ENCODE measurements at regions not wholly inside any gene's neighbourhood (a gene's known extent, or its start where the extent isn't known, plus 50 kb on each side); places are given as distances from the start of the nearest gene placed in this dataset.

DNA sequence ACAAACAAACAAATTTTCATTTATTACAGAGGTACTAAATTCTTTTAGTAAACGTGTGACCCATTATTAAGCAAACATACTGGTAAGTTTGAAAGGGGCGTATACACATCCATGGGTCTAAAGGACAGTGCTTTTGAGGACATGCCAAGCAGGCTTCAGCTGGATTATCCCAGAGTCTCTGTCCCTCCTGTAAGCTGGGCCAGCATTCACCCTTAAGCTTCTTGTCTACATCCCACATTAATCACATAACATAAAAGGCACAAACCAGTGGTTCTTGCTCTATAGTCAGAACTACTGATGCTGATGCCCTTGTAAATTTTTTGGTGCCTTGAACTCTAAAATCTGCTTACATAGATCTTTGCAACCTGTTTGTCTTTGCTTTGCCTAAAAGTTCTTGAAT lies 150.8 kb upstream of the BNIP2 start:
- Histone ChIP-seq H3K27ac (no peak overlapping the region), H3K27me3 (no peaks in the 10 kb centered on the region), H3K4me1 (no peaks in the 10 kb centered on the region), H3K9me3 (no peaks in the 10 kb centered on the region), H3K9ac (ENCODE audit: low read depth in 2 of 2, low read length in 2 of 2) (no peak overlapping the region), H3K4me3 (no peak overlapping the region), H3K36me3 (no peaks in the 10 kb centered on the region)
- TF ChIP-seq, protein P1, sequence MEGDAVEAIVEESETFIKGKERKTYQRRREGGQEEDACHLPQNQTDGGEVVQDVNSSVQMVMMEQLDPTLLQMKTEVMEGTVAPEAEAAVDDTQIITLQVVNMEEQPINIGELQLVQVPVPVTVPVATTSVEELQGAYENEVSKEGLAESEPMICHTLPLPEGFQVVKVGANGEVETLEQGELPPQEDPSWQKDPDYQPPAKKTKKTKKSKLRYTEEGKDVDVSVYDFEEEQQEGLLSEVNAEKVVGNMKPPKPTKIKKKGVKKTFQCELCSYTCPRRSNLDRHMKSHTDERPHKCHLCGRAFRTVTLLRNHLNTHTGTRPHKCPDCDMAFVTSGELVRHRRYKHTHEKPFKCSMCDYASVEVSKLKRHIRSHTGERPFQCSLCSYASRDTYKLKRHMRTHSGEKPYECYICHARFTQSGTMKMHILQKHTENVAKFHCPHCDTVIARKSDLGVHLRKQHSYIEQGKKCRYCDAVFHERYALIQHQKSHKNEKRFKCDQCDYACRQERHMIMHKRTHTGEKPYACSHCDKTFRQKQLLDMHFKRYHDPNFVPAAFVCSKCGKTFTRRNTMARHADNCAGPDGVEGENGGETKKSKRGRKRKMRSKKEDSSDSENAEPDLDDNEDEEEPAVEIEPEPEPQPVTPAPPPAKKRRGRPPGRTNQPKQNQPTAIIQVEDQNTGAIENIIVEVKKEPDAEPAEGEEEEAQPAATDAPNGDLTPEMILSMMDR (IDR thresholded peaks at IDR 0.05): no peak
- no peak for DNase-seq
- intact Hi-C loops (cut with DNase I): no loop called here

DNA sequence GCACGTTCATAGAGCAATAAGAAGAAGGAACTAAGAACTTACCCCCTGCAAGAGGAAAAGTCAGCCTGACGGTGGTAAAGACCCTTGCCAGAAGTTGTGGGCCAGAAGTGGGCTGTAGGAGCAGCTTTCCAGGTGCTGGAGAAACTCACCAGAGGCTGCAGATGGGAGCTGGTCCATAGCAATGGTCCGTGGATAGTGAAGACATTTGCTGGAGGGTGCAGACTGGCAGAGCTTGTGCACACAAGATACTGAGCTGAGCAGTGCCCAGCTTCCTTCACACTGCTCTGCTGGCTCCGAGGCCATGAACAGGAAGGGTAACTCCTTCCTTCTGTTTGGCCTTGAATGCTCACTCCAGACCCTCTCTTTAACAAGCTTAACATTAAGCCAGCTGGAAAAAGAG lies 149.8 kb upstream of the BNIP2 start:
- intact Hi-C loops (cut with DNase I): no loop called here
- Histone ChIP-seq H3K9ac (ENCODE audit: low read depth in 2 of 2, low read length in 2 of 2) (no peak overlapping the region), H3K36me3 (no peaks in the 10 kb centered on the region), H3K4me3 (no peak overlapping the region), H3K27ac (no peak overlapping the region), H3K27me3 (no peaks in the 10 kb centered on the region), H3K4me1 (no peaks in the 10 kb centered on the region), H3K9me3 (no peaks in the 10 kb centered on the region)
- TF ChIP-seq, protein P1 (IDR thresholded peaks at IDR 0.05): no peak
- DNase-seq: no peak

DNA sequence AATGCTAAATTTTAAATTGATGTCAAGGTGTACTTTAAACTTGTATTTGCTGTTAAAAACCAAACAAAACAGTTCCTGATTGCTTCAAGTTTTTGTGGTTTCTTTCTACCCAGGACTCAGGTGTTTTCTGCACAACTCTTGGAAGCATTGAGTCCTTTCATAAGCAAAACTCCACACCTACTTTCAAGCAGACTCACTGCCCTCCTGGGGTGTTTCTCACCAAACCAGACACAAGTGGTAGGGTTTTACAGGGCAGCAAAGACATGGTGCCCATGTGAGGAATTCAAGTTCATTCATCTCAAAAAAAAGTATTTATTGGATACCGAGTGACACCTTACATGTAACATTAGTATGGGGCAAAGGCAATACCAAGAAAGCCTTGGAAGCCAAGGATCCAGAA lies 146.7 kb upstream of the BNIP2 start:
- Histone ChIP-seq H3K9me3 (no peaks in the 10 kb centered on the region), H3K4me3 (no peak overlapping the region), H3K9ac (ENCODE audit: low read depth in 2 of 2, low read length in 2 of 2) (no peak overlapping the region), H3K27me3 (no peaks in the 10 kb centered on the region), H3K4me1 (no peaks in the 10 kb centered on the region), H3K27ac (no peak overlapping the region), H3K36me3 (no peaks in the 10 kb centered on the region)
- DNase-seq: no peak
- TF ChIP-seq, protein P1 (IDR thresholded peaks at IDR 0.05): no peak
- intact Hi-C loops (cut with DNase I): no loop called here

DNA sequence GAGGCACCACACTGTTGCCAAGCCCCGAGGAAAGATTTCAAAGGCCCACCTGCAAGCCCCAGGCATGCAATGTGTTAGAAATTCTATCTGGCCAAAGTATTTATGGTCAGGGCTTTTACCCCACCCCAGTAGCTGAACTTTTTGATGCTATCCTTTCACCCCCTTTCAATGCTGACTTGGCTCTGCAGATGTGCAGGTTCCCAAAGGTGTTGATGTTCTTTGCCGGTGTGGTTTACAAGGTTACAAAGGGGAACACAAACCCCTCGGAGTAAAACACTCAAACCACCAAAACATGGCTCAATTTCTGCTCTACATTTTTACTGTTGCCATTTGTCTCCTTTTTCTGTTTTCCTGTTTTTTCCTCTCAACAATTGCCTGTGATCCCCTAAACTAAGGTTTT lies 145.4 kb upstream of the BNIP2 start:
- DNase-seq: no peak

DNA sequence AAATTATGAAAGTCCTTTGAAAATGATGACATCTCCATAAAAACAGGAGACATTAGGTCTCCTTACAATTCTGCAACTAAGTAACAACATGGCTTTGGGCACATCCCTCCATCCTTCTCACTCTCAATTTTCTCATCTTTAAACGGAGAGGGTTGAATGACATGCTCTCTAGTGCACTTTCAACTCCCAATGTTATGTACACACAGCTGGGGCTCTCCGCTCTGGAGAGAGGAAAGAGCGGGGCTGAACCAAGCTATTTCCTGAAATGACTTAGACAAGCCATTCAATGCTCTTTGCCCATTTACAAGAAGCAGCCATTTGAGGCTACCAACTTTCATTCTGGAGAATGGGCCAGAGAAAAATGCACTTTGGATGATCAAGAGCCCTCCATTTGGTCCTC lies 144.2 kb upstream of the BNIP2 start:
- H3K9me3 ChIP-seq: no peaks in the 10 kb centered on the region
- no peak overlapping the region for H3K4me3 ChIP-seq
- no peak overlapping the region for H3K27ac ChIP-seq
- H3K9ac ChIP-seq (ENCODE audit: low read depth in 2 of 2, low read length in 2 of 2): no peak overlapping the region
- intact Hi-C loops (cut with DNase I): no loop called here
- H3K36me3 ChIP-seq: no peaks in the 10 kb centered on the region
- H3K27me3 ChIP-seq: no peaks in the 10 kb centered on the region
- TF ChIP-seq, protein P1 (IDR thresholded peaks at IDR 0.05): no peak
- no peaks in the 10 kb centered on the region for H3K4me1 ChIP-seq
- DNase-seq: no peak

More for the DNA sequence above, 145.4 kb upstream of the BNIP2 start:
- H3K9me3 ChIP-seq: no peaks in the 10 kb centered on the region
- H3K27ac ChIP-seq: no peak overlapping the region
- H3K4me1 ChIP-seq: no peaks in the 10 kb centered on the region
- intact Hi-C loops (cut with DNase I): no loop called here
- no peaks in the 10 kb centered on the region for H3K27me3 ChIP-seq
- no peaks in the 10 kb centered on the region for H3K36me3 ChIP-seq
- no peak overlapping the region for H3K9ac ChIP-seq (ENCODE audit: low read depth in 2 of 2, low read length in 2 of 2)
- no peak overlapping the region for H3K4me3 ChIP-seq
- TF ChIP-seq, protein P1 (IDR thresholded peaks at IDR 0.05): no peak

DNA sequence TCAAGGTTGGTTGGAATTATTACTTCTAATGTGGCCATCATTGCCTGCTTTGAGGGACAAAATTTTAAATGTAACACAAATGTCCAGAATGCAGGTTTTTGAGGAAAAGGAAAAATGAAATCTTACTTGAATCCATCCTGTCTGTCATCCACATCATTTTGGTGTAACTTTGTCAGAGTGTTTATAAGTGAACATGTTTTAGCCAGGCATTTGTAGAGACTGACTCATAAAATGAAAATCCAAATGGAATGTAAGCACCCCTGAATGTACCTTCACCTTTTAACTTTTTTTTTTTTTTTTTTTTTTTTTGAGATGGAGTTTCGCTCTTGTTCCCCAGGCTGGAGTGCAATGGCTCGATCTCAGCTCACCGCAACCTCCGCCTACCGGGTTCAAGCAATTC lies 141.8 kb upstream of the BNIP2 start:
- no peaks in the 10 kb centered on the region for H3K27me3 ChIP-seq
- H3K9ac ChIP-seq (ENCODE audit: low read depth in 2 of 2, low read length in 2 of 2): no peak overlapping the region
- no peaks in the 10 kb centered on the region for H3K36me3 ChIP-seq
- H3K4me3 ChIP-seq: no peak overlapping the region
- H3K9me3 ChIP-seq: no peaks in the 10 kb centered on the region
- no peak overlapping the region for H3K27ac ChIP-seq
- TF ChIP-seq, protein P1 (IDR thresholded peaks at IDR 0.05): no peak
- no peak for DNase-seq
- intact Hi-C loops (cut with DNase I): no loop called here
- no peaks in the 10 kb centered on the region for H3K4me1 ChIP-seq

Data from colonic mucosa (tissue), 4 donors.